Thoracic aorta (tissue), 2 donors: ENCODE measurements at regions not wholly inside any gene's neighbourhood (a gene's known extent, or its start where the extent isn't known, plus 50 kb on each side); places are given as distances from the start of the nearest gene placed in this dataset.

ENCODE experiments used
- ATAC-seq: fragments of 150-250 bp; one replicate; pipeline ENCODE4 v1.8.0; 2017; ENCODE audit warnings: low read depth; ENCODE audit not compliant: insufficient number of reproducible peaks, low FRiP score
- DNase-seq: peaks from one replicate; pipeline ENCODE4 v3.0.0-alpha.2; 2020; ENCODE audit warnings: low spot score
- H3K27ac ChIP-seq, 2 donors: fragments of 200-600 bp; sonication (generic); 1 replicate in 1 of 2; 2 replicates in 1 of 2; pipeline ENCODE4 v1.5.1; 2016; ENCODE audit warnings: mild to moderate bottlenecking in 2 of 2, moderate library complexity in 2 of 2
- H3K27me3 ChIP-seq: fragments of 200-600 bp; sonication (generic); replicated peaks from 2 replicates; pipeline ENCODE4 v1.6.0; 2016; ENCODE audit warnings: mild to moderate bottlenecking; ENCODE audit not compliant: insufficient read depth
- H3K36me3 ChIP-seq: fragments of 200-600 bp; sonication (generic); one replicate; pipeline ENCODE4 v1.5.1; 2016
- H3K4me1 ChIP-seq, 2 donors: fragments of 200-600 bp; sonication (generic); 1 replicate in 1 of 2; 2 replicates in 1 of 2; pipeline versions ENCODE4 v1.5.1 to v1.6.0; 2016; ENCODE audit warnings: low read depth in 2 of 2, mild to moderate bottlenecking in 1 of 2; ENCODE audit not compliant: control insufficient read depth in 1 of 2
- H3K4me3 ChIP-seq: fragments of 200-600 bp; sonication (generic); 2 replicates; pipeline ENCODE4 v1.5.1; 2016; ENCODE audit warnings: mild to moderate bottlenecking
- H3K9me3 ChIP-seq: fragments of 200-600 bp; sonication (generic); 2 replicates; pipeline ENCODE4 v1.5.1; 2016
- CTCF ChIP-seq: fragments of 200-600 bp; sonication (generic); IDR thresholded peaks from one replicate; pipeline ENCODE4 v1.5.1; 2019; ENCODE audit warnings: antibody characterized with exemption

- H3K4me1 ChIP-seq, result peaks cover 13 to 33% of the 10 kb centered on the region in 2 donors
- H3K9me3 ChIP-seq, result no peaks in the 10 kb centered on the region
- no peak for TF ChIP-seq CTCF
- H3K27me3 ChIP-seq, result no peaks in the 10 kb centered on the region
- ATAC-seq (no peak), DNase-seq (no peak)
- no peaks in the 10 kb centered on the region for H3K36me3 ChIP-seq
- no peak overlapping the region for H3K4me3 ChIP-seq
- H3K27ac ChIP-seq, result no peak overlapping the region
These were observed 421.7 kb upstream of the INTU start for GRCh38 chr4:127210893-127211649.

- Histone ChIP-seq H3K36me3 (no peaks in the 10 kb centered on the region), H3K4me3 (no peak overlapping the region), H3K4me1 (peaks cover 13 to 33% of the 10 kb centered on the region in 2 donors), H3K27me3 (no peaks in the 10 kb centered on the region), H3K27ac (peak overlapping the region in 1 of 2 donors; percentile 37), H3K9me3 (no peaks in the 10 kb centered on the region)
- no peak for DNase-seq
- no peak for ATAC-seq
- no peak for TF ChIP-seq CTCF
These were observed 420.9 kb upstream of the INTU start for GRCh38 chr4:127211650-127212560.

GRCh38 chr4:127212701-127213100 is 420.1 kb upstream of the INTU start:
- Histone ChIP-seq H3K4me3 (no peak overlapping the region), H3K27me3 (no peaks in the 10 kb centered on the region), H3K9me3 (no peaks in the 10 kb centered on the region), H3K36me3 (no peaks in the 10 kb centered on the region), H3K4me1 (peaks cover 13 to 33% of the 10 kb centered on the region in 2 donors), H3K27ac (peak overlapping the region in 1 of 2 donors; percentile 25)
- DNase-seq, result no peak
- no peak for TF ChIP-seq CTCF
- no peak for ATAC-seq

- Histone ChIP-seq H3K9me3 (no peaks in the 10 kb centered on the region), H3K27ac (peak overlapping the region in 1 of 2 donors; percentile 41), H3K4me1 (peaks cover 13 to 33% of the 10 kb centered on the region in 2 donors), H3K27me3 (no peaks in the 10 kb centered on the region), H3K4me3 (peak overlapping the region; percentile 9), H3K36me3 (no peaks in the 10 kb centered on the region)
- ATAC-seq (peak; percentile 53), DNase-seq (no peak)
- no peak for TF ChIP-seq CTCF
These were observed 418.7 kb upstream of the INTU start for GRCh38 chr4:127214016-127214415.

- H3K36me3 ChIP-seq, result no peaks in the 10 kb centered on the region
- H3K4me3 ChIP-seq, result no peak overlapping the region
- no peak for DNase-seq
- no peak for TF ChIP-seq CTCF
- H3K4me1 ChIP-seq, result peaks cover 19 to 33% of the 10 kb centered on the region in 2 donors
- no peak for ATAC-seq
- no peak overlapping the region for H3K27ac ChIP-seq
- H3K9me3 ChIP-seq, result no peaks in the 10 kb centered on the region
- H3K27me3 ChIP-seq, result no peaks in the 10 kb centered on the region
These were observed 417.8 kb upstream of the INTU start for GRCh38 chr4:127214931-127215330.
